ENCODE measurements at regions not wholly inside any gene's neighbourhood (a gene's known extent, or its start where the extent isn't known, plus 50 kb on each side); places are given as distances from the start of the nearest gene placed in this dataset.

DNA sequence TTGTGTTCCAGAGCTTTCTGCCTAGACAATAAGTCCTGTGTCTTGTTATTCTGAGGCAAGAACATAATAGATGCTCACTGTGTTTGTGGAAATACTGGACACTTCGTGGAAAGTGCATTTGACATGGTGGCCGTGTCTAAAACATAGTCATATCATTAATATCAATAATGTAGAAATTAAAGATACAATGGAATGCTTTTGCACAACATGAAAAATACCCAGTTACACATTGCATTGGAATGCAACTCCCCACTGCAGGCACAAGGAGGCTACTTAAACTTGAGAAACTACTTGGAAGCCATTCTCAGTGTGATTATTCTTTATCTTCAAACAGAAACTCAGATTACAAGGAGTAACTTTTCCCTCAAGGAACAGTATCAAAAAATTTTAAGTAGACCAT, 145.3 kb upstream of the ZNF462 start:
- peak; percentile 83 for DNase-seq

DNA sequence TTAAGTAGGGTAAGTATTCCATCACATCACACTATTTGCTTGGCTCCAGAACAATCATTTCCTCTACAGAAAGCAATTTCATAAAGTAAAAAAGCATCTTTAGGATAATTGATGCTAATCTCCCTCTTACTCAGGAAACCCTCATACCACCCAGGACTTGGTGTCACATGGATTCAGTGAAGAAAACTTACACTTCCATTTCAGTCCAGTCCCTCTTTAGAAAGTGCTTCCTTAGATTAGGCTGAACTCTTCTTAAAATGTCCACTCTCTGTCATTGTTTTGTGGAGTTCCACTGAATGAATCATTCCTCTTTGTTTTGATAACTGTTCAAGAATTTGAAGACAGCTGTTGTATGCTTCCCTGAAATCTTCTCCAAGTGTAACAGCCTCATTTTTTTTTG, 144.0 kb upstream of the ZNF462 start:
- peak; percentile 70 for DNase-seq

DNA sequence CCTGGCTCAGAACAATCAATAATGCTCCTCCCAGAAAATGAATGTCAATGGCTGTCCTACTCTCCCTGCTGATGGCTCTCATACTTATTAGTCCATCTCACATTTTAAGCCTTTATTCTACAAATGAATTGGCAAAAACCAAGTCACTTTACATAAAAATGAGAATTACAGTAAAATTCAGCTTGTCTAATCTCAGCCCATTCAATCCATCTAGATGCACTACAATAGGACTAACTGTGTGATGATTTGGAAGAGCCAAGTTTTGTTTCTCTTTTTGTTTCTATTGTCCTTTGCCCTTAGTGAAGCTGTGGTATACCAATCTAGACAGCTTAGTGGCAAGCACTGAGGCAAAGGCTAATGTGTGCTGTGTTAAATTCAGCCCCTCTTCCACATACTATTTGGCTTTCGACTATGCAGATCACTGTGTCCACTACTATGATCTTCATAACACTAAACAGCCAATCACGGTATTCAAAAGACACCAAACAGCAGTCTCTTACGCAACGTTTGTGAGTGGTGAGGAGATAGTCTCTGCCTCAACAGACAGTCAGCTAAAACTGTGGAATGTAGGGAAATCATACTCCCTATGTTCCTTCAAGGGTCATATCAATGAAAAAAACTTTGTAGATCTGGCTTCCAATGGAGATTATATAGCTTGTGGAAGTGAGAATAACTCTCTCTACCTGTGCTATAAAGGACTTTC, 140.8 kb upstream of the ZNF462 start:
- DNase-seq: no peak

DNA sequence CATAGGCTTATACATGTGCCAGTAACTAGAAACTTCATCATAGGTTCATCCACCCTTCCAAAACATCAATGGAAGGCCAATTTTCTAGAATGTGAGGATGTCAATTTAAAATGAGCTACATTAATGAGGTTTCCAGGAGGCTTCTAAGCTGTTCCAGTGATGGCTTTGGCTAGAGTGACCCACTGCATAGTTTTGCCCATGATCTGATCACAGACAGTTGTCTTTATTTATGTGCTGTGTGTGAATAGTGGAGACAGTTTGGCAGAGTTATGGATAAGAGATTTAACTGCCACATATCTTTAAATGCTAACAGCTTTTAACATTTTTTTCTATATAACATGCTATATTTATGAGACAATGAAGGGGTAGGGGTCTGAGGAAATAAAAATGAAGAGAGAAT, 139.0 kb upstream of the ZNF462 start:
- DNase-seq: no peak

DNA sequence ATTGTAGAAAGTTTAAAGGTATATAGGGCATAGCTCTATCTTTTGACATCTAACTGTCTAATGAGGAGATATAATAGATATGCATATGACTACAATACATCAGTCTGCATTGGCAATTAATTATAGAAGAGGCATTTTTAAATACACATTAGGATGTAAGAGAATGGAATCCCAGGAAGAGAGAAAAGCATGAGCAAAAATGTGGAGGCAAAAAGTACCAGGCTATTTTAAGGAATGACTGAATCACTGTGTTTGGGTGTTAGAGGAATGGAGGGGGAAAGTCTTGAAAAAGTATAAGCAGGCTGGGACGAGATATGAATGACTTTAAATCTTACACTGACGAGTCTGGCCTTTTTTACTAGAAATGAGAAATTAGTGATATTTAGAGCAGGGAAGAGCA, 138.4 kb upstream of the ZNF462 start:
- DNase-seq: no peak

DNA sequence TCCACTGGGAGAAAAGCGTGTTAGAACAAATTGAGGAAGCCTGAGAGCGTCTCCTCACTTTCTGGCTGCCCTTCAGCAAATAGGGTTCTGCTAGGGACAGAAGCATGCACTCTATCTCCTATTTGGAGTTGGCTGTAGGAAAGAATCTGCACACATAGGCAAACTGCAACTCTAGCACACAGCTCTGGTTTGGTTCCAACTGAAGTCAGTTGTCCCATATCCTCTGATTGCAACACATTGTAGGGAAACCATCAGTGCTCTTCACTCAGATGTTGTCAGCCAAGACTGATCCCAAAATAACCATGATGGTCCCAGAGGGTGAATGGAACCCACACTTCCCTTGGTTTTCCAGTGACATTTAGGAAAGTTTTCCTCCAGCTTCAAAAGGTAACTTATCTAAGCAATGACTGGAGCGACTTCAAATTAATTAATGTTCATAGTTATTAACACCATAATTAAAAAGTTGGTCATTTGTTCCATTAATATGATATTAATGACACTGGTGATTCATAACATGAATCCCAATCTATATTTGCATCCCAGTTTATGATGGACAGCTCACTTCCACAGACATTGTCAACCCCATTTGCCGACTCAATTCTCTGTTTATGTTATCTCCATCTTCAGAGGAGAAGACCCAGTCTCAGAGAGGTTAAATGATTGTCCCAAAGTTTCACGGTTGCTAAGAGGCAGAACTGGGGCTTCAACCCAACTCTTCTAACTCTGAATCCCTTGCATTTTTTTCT, 136.7 kb upstream of the ZNF462 start:
- DNase-seq: no peak

DNA sequence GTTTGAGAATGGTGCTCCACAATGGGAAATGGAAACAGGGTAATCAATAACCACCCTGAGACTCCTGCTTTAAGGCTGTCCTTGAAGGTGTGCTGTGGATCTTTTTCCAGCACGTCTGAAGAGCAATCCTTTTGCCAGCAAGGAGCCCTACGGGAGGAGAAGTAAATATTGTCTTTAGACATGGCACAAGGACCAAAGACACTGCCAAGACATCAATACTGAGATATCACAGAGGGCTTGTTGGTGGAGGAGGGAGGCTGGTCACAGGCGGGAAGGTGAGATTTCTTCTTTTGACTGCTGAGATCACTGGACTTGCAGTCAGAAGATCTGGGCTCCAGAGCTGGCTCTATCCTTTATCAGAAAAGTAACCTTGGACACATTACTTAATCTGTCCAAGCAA, 135.0 kb upstream of the ZNF462 start:
- no peak for DNase-seq

DNA sequence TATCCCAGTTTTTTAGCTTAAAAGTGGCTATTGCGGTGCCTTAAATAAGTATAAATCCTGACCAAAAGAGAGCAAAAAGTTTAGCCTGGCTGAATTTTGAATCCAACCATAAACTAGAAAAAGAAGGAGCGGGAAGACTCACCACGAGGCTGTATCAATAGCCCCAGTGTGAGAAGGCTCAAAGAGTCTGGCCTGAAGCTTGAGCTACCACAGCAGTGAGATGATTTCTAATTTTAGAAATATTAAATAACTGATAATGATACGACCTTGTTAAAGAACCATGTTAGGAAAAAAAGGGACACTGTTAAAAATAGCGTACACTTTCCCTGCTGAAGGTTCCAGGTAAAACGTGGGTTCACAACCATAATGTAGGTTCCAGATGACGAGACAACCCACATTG, 134.1 kb upstream of the ZNF462 start:
- no peak for DNase-seq

DNA sequence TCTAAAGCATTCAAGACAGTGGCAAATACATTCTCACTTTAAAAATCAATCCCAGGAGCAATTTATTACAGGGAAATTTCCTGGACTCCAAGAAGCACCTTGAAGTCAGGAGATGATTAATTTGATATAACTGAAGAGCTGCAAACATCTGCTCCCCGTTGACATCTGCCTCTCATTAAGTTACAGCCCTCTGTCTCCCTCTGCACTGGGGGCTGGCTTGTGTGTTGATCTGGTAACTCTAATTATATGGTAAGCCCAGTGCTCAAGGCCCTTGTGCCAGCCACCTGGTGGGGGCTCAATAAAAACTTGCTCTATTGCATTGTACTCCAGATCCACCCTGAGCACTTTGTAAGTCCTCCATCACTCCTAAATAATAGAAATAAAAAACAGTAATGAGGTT, 131.1 kb upstream of the ZNF462 start:
- no peak for DNase-seq

DNA sequence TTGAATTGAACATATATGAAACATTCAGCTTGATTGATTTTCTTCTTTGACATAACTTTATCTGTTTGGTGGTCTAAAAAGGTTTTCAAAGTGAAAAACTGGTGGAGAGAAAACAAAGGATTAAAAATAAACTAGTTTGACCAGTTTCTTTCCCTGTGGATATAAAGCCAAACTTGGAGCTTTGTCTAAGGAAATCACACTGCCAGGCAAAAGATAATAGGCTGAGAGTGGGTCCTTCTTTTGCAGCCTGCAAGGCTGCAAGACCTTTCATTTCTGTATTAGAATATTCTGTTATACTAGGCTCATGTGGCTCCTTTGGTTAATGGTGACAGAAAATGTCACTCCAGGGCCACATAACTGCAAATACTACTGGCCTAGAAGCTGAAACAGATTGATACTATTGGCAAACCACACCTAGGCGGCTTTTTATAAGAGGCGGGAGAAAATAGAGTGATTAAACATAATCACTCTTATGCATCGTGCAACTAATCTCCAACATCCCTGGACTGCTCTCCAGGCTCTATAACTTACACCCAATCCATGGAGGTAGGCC, 129.1 kb upstream of the ZNF462 start:
- DNase-seq: no peak

DNA sequence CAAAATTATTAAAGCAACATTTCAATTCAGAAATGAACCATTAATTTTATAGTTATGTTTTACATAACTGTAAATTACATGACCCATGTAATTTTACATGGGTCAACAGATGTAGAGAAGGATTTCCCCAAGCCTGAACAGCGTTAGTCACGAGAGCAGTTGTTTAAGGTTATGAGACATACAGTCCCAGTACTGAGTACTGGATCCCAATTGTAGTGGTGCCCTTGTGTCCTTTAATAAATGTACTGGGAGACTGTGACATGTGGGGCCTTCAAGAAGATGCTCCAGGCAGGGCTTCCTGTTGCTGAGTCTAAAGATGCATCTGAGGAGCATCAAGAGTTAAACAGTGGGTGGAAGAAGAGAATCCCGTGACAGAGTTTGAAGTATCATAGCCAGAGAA, 125.5 kb upstream of the ZNF462 start:
- no peak for DNase-seq

DNA sequence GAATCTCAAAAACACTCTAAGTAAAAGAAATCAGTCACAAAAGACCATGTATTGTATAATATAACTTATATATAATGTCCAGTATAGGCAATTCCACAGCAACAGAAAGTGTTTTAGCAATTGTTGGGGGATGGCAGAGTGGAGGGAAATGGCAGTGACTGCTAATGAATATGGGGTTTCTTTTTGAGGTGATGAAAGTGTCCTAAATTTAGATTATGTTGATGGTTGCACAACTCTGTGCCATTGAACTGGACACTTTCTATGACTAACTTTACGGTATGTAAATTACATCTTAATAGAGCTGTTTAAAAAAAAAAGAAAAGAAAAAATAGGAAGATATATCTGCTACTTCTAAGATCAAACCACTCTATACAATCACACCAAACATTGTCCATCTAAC, 124.9 kb upstream of the ZNF462 start:
- no peak for DNase-seq

DNA sequence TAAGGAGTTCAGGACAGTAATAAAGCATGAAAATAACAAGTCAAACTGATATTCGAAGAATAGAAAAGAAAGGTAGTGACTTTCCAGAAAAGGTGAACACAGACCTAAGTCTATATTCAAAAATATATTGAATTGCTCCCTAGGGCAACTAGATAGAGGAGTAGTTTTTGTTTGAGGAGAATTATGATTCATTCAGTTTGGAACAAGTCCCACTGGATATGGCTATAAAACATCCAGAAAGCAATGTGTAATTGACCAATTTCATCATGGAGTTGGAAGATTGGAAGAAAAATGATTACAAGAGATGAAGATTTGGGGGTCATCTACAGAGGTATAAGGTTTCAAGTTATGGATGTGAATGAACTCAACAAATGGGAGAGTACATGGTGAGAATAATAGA, 117.5 kb upstream of the ZNF462 start:
- peak; percentile 45 for DNase-seq

DNA sequence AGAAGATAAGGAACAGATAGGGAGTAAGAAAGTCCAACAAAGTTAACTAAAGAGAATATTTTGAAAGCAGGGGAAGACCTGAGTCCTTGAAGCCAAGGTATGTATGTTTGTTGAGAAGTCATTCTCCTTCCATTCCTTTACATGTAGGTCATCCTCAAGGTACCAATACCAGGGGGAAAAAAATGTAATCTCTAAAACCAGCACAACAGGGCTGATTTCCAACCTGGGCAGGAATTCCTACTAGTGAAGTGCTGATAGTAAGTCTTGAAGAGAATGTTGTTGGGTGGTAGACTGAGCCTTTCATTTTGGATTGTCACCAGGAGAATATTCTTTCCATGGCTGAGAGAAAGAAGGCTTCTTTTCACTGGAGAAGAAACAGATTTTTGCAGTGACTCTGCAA, 117.1 kb upstream of the ZNF462 start:
- DNase-seq: no peak

DNA sequence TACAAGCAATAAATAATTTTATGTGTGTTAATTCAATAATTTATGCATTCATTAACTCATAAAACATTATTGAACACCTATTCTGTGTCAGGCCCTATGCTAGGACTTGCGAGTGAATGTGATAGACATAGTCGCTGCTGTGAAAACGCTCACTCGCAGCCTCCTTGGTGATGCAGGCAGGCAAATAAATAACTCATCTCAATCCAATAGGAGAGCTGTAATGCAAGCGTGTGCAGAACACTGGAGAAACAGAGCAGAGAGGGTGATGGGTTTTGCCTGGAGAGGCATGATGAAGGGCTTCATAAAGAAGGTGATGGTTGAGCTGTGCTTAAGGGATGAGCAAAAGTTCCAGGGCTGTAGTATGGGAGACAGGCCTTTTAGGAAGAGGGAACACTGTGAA, 111.3 kb upstream of the ZNF462 start:
- DNase-seq: no peak

DNA sequence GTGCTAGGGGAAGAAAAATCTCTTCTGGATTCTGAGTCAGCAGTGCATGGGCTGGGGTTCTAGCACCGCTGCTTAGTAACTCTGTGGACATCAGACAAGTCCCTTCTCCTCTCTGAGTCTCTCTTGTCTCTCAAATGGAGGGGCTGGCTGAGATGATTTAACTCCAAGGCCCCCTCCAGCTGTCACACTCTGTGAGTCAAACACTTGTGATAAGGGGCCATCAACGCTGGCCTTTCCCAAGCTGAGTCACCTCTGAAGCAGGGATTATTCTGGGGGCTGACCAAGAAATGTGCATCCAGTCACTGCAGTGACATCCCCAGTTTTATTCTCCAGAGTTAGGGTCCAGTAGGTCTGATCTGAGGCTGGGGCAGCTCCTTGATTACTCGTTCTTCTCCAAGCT, 110.4 kb upstream of the ZNF462 start:
- DNase-seq: no peak

DNA sequence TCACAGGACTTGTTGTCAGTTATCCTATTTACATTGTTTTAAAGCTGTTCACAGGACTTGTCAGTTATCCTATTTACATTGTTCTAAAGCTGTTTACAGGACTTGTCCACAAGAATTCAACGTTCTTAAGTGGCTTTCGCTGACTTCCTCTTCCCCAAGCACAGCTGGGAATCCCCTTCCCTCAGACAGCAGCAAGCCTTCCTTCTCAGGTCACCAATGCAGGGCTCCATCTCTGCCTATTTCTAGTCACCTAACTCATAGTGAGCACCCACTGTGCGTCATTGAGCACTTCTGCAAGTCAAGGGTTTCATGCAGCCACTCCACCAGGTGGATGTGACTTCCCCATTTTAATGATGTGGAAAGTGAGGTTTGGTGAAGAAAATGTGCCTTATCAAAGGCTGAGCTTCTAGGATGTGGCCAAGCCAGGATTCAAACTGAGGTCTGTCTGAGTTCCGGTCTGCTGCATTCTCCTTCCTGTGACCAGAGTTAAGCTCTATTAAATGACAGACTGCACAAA, 109.8 kb upstream of the ZNF462 start:
- DNase-seq: no peak

DNA sequence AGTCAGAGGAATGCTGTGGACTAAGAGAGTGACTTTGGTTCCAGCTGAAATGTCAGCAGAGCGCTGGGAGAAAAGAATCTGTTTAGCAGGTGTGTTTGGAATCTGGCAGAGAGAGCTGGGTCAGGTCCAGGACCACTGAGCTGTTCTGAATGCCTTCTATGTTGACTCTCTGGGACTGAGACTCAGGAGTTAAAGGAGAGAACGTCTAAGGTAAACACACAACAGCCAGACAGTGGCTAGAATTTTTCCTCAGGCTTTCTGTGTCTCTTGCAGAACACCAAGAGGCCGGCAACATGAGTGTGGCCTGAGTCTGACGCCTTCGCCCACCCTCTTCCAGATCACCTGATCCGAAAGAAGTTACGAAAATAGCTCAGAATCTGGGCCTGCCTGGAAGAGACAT, 107.2 kb upstream of the ZNF462 start:
- DNase-seq: no peak

DNA sequence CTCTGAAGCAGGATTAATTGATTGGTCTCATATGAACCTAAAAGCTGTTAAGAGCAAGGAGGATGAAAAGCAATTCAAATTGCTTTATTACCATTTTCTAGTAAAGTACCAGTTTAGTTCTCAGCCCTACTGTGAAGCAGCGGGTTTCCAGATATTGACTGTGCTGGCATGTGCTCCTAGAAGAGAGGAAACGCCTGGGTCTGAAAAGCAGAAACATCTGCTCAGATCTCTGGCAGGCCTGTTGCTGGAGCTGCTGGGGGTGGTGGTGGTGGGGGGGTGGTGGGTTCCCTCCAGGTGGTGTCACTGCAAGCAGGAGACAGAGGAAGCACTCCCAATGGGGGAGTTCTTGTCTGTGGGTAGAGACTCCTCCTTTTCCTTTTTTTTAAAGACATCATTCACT, 105.5 kb upstream of the ZNF462 start:
- no peak for DNase-seq

DNA sequence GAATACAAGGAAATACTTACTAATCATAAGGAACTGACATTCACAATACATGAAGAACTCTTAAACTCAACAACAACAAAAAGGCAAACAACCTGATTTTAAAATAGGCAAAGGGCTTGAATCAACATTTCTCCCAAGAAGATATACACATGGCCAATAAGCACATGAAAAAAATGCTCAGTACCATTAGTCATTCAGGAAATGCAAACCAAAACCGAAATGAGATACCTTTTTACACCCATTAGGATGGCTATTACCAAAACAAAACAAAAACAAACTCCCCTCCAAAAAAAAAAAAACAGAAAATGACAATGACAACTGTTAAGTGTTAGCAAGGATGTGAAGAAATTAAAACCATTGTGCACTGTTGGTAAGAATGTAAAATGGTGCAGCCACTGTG, 104.1 kb upstream of the ZNF462 start:
- no peak for DNase-seq

DNA sequence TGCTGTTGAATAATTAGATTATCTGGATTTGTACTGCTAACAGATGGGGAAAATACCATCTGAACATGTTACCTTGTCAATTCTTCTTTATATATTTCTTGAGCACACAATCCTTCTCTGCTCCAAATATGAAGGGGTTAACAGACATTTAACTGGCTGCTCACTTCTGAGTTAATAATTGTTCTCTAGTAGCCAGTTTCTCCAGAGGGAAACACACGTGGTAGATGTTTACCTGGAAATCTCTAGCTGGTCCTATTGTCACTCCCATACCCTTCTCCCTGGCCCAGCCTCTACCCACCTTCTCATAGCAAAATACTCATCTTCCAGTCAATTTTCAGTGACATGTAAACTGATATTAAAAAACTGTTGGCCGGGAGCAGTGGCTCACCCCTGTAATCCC, 101.5 kb upstream of the ZNF462 start:
- DNase-seq: no peak

DNA sequence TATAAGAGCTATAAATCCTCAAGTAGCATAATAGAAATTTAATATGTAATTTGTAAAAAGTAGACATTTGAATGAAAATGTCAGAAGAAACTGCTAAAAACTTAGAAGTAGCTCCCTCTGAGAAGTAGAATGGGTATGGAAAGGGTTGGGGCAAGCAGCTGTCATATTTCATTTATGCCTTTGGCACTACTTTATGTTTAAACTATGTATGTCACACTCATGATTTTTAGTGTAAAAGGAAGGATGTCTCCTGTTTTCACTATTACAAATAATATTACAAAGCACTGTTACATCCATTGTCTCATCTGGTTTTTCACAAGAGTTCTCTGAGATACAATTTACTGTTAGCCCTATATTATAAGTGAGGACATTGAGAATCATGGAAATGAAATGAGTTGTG, 96.3 kb upstream of the ZNF462 start:
- no peak for DNase-seq

DNA sequence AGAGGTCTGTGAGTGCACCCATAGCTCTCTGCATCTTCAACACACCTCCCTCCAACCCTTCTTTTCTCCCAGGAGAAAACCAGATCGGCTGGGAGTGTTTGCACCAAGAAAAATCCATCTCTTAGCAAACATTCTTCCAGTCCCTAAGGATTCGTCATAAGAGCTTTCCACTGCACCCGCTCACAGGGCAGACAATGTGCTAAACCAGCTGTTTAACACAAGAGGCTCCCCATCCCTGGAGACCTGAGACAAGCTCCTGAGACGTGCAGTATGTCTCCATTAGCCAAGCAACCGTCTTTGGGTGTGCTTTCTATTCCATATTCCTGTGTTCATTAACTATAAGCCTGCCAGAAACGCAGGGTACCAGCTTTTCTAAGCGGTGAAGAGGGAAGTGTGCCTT, 93.6 kb upstream of the ZNF462 start:
- no peak for DNase-seq

DNA sequence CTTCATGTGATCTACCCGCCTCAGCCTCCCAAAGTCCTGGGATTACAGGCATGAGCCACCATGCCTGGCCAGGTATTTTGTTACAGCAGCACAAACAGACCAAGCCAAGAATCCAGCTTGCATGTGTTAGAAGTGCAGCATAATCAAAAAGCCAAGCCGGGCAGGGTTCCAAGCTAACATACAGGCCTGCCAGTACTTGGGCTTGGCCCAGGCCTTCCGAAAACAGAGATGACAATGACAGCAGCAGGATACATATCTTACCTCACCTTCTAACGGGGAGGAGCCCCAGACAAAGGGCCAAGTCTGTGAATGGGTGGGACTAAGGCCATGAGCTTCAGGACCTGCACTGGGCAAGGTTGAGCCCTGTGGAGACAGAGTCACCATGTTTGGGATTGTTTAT, 91.4 kb upstream of the ZNF462 start:
- DNase-seq: no peak

Measured in fibroblast of skin of abdomen (primary cell).